Lower lobe of right lung (tissue), 2 donors: ENCODE measurements at regions not wholly inside any gene's neighbourhood (a gene's known extent, or its start where the extent isn't known, plus 50 kb on each side); places are given as distances from the start of the nearest gene placed in this dataset.

Experiments used
- ATAC-seq, 2 donors: fragments of 200-7000 bp; cut with Tn5 transposase; one replicate each; pipeline ENCODE4 v1.9.1; 2020 to 2022; ENCODE audit warnings: mild to moderate bottlenecking in 2 of 2, moderate library complexity in 2 of 2
- DNase-seq: peaks from one replicate; pipeline ENCODE4 v3.0.0-alpha.2; 2020
- H3K27ac ChIP-seq: fragments of 200-600 bp; one replicate; pipeline ENCODE4 v1.8.0; 2022
- H3K27me3 ChIP-seq: fragments of 200-600 bp; one replicate; pipeline ENCODE4 v1.8.0; 2022; ENCODE audit warnings: low read depth
- H3K36me3 ChIP-seq: fragments of 200-600 bp; one replicate; pipeline ENCODE4 v1.8.0; 2022; ENCODE audit warnings: mild to moderate bottlenecking
- H3K4me1 ChIP-seq: fragments of 200-600 bp; one replicate; pipeline ENCODE4 v1.8.0; 2022
- H3K4me3 ChIP-seq: fragments of 200-600 bp; one replicate; pipeline ENCODE4 v1.8.0; 2022; ENCODE audit warnings: mild to moderate bottlenecking
- H3K9me3 ChIP-seq: fragments of 200-600 bp; one replicate; pipeline ENCODE4 v1.8.0; 2022
- CTCF ChIP-seq: fragments of 200-600 bp; IDR thresholded peaks from one replicate; pipeline ENCODE4 v1.8.0; 2022; ENCODE audit warnings: antibody characterized with exemption, mild to moderate bottlenecking
- intact Hi-C: fragments of 100-400 bp; cut with DNase I; formaldehyde crosslinking; loops from one replicate; pipeline ENCODE4 v1.11.0; 2022
- donor health status: DM: no; HTN: yes; CAD: no; lungs with severe emphysema.

GRCh38 chr11:116187026-116187425 is 585.8 kb downstream of the BUD13 start:
- intact Hi-C loops: no loop called here
- no peak for TF ChIP-seq CTCF
- Histone ChIP-seq H3K27me3 (peaks cover 4% of the 10 kb centered on the region), H3K27ac (no peak overlapping the region), H3K4me1 (no peaks in the 10 kb centered on the region), H3K4me3 (no peak overlapping the region), H3K36me3 (no peaks in the 10 kb centered on the region), H3K9me3 (no peaks in the 10 kb centered on the region)
- ATAC-seq: no peak
- DNase-seq: no peak

GRCh38 chr11:116185551-116185950 is 587.2 kb downstream of the BUD13 start:
- H3K4me3 ChIP-seq: no peak overlapping the region
- no peaks in the 10 kb centered on the region for H3K36me3 ChIP-seq
- no peaks in the 10 kb centered on the region for H3K4me1 ChIP-seq
- ATAC-seq (no peak), DNase-seq (no peak)
- H3K9me3 ChIP-seq: no peaks in the 10 kb centered on the region
- H3K27ac ChIP-seq: no peak overlapping the region
- no peaks in the 10 kb centered on the region for H3K27me3 ChIP-seq
- no peak for TF ChIP-seq CTCF
- intact Hi-C loops: no loop called here

- Histone ChIP-seq H3K27me3 (no peaks in the 10 kb centered on the region), H3K27ac (no peak overlapping the region), H3K9me3 (no peaks in the 10 kb centered on the region), H3K36me3 (no peaks in the 10 kb centered on the region), H3K4me1 (no peaks in the 10 kb centered on the region), H3K4me3 (no peak overlapping the region)
- TF ChIP-seq CTCF: no peak
- DNase-seq (no peak), ATAC-seq (no peak)
- intact Hi-C loops: no loop called here
These were observed 588.0 kb downstream of the BUD13 start for GRCh38 chr11:116184763-116185162.

GRCh38 chr11:116182356-116182966 is 590.3 kb downstream of the BUD13 start:
- H3K4me3 ChIP-seq: no peak overlapping the region
- no peak for TF ChIP-seq CTCF
- no peaks in the 10 kb centered on the region for H3K36me3 ChIP-seq
- H3K4me1 ChIP-seq: no peaks in the 10 kb centered on the region
- no peaks in the 10 kb centered on the region for H3K27me3 ChIP-seq
- no peaks in the 10 kb centered on the region for H3K9me3 ChIP-seq
- no peak for ATAC-seq
- H3K27ac ChIP-seq: no peak overlapping the region
- intact Hi-C loops: no loop called here
- no peak for DNase-seq

GRCh38 chr11:116180806-116181600 is 591.8 kb downstream of the BUD13 start:
- peaks cover 4% of the 10 kb centered on the region for H3K4me1 ChIP-seq
- H3K27ac ChIP-seq: no peak overlapping the region
- intact Hi-C loops: no loop called here
- ATAC-seq: no peak
- H3K4me3 ChIP-seq: no peak overlapping the region
- TF ChIP-seq CTCF: no peak
- H3K36me3 ChIP-seq: no peaks in the 10 kb centered on the region
- no peak for DNase-seq
- H3K27me3 ChIP-seq: no peaks in the 10 kb centered on the region
- no peaks in the 10 kb centered on the region for H3K9me3 ChIP-seq
